Calu3 (cell line): ENCODE measurements at regions not wholly inside any gene's neighbourhood (a gene's known extent, or its start where the extent isn't known, plus 50 kb on each side); places are given as distances from the start of the nearest gene placed in this dataset.

ENCODE experiments used
- BruUV-seq: library from RNA; stranded (reverse); fragments of 400-500 nt; replicated peaks from 2 replicates; lab custom pipeline; 2021; lab: Mats Ljungman, UMichigan
- CTCF ChIA-PET: fragments of 300-600 bp; sonication (Branson Sonifier 250); formaldehyde crosslinking; loops from one replicate; lab custom pipeline; 2022; ENCODE audit warnings: antibody characterized with exemption; lab: Charles Lee
- DNase-seq: peaks from one replicate; pipeline ENCODE4 v3.0.0; 2022
- H3K27ac Mint-ChIP-seq: one replicate; pipeline ENCODE4 v1.8.0; 2022; ENCODE audit warnings: mixed read lengths; ENCODE audit not compliant: unreplicated experiment
- H3K27me3 Mint-ChIP-seq: one replicate; pipeline ENCODE4 v1.8.0; 2022; ENCODE audit warnings: mixed read lengths; ENCODE audit not compliant: unreplicated experiment
- H3K36me3 Mint-ChIP-seq: one replicate; pipeline ENCODE4 v1.8.0; 2022; ENCODE audit warnings: mild to moderate bottlenecking, moderate library complexity, mixed read lengths; ENCODE audit not compliant: insufficient read depth, unreplicated experiment
- H3K4me1 Mint-ChIP-seq: one replicate; pipeline ENCODE4 v1.8.0; 2022; ENCODE audit warnings: mild to moderate bottlenecking, low read depth, mixed read lengths; ENCODE audit not compliant: unreplicated experiment
- H3K4me3 Mint-ChIP-seq: one replicate; pipeline ENCODE4 v1.8.0; 2022; ENCODE audit warnings: mild to moderate bottlenecking, low read depth, moderate library complexity, mixed read lengths; ENCODE audit not compliant: unreplicated experiment
- H3K9me3 Mint-ChIP-seq: one replicate; pipeline ENCODE4 v1.8.0; 2022; ENCODE audit warnings: low read depth, mixed read lengths; ENCODE audit not compliant: unreplicated experiment
- CTCF ChIP-seq: fragments of 200-600 bp; IDR thresholded peaks from one replicate; pipeline ENCODE4 v1.8.0; 2022; ENCODE audit warnings: antibody characterized with exemption; ENCODE audit not compliant: unreplicated experiment
- intact Hi-C: fragments of 100-400 bp; cut with micrococcal nuclease; formaldehyde crosslinking; loops from one replicate; pipeline ENCODE4 v1.10.0; 2022; ENCODE audit not compliant: unreplicated experiment

- TF ChIP-seq CTCF: no peak
- H3K9me3 Mint-ChIP-seq: peaks cover 3% of the 10 kb centered on the region
- intact Hi-C loops: no loop called here
- CTCF ChIA-PET: no interaction called here
- no peak for DNase-seq
- H3K36me3 Mint-ChIP-seq: no peaks in the 10 kb centered on the region
- H3K4me3 Mint-ChIP-seq: no peak overlapping the region
- H3K27me3 Mint-ChIP-seq: no peaks in the 10 kb centered on the region
- no peaks in the 10 kb centered on the region for H3K4me1 Mint-ChIP-seq
- H3K27ac Mint-ChIP-seq: no peak overlapping the region
- BruUV-seq: no TSS peak
Measured at GRCh38 chr4:28772066-28772465, 1911.4 kb downstream of the STIM2 start.

GRCh38 chr4:28772788-28773187, 1912.1 kb downstream of the STIM2 start:
- BruUV-seq: no TSS peak
- Mint-ChIP-seq H3K27me3 (no peaks in the 10 kb centered on the region), H3K36me3 (no peaks in the 10 kb centered on the region), H3K9me3 (peaks cover 3% of the 10 kb centered on the region), H3K4me3 (no peak overlapping the region), H3K27ac (no peak overlapping the region), H3K4me1 (no peaks in the 10 kb centered on the region)
- intact Hi-C loops: no loop called here
- CTCF ChIA-PET: no interaction called here
- no peak for DNase-seq
- no peak for TF ChIP-seq CTCF

- no peaks in the 10 kb centered on the region for H3K36me3 Mint-ChIP-seq
- H3K4me3 Mint-ChIP-seq: no peak overlapping the region
- CTCF ChIA-PET: no interaction called here
- no peak for DNase-seq
- peaks cover 3% of the 10 kb centered on the region for H3K9me3 Mint-ChIP-seq
- intact Hi-C loops: no loop called here
- TF ChIP-seq CTCF: no peak
- no peaks in the 10 kb centered on the region for H3K27me3 Mint-ChIP-seq
- H3K27ac Mint-ChIP-seq: no peak overlapping the region
- no peaks in the 10 kb centered on the region for H3K4me1 Mint-ChIP-seq
- no TSS peak for BruUV-seq
Measured at GRCh38 chr4:28774344-28774743, 1913.7 kb downstream of the STIM2 start.

- no TSS peak for BruUV-seq
- no peak for TF ChIP-seq CTCF
- Mint-ChIP-seq H3K4me3 (no peak overlapping the region), H3K27ac (no peak overlapping the region), H3K27me3 (no peaks in the 10 kb centered on the region), H3K4me1 (no peaks in the 10 kb centered on the region), H3K36me3 (no peaks in the 10 kb centered on the region), H3K9me3 (peaks cover 5% of the 10 kb centered on the region)
- intact Hi-C loops: no loop called here
- no peak for DNase-seq
- CTCF ChIA-PET: no interaction called here
Measured at GRCh38 chr4:28776004-28776403, 1915.4 kb downstream of the STIM2 start.
